ENCODE measurements at regions not wholly inside any gene's neighbourhood (a gene's known extent, or its start where the extent isn't known, plus 50 kb on each side); places are given as distances from the start of the nearest gene placed in this dataset.

GRCh38 chr13:81244011-81244410 lies 903.1 kb upstream of the SPRY2 start:
- Histone ChIP-seq H3K9me1 (ENCODE audit: insufficient read depth, low read length) (no peaks in the 10 kb centered on the region), H2BK5ac (ENCODE audit: low read depth, low read length, poor library complexity, severe bottlenecking) (no peak overlapping the region)
- POLR2A ChIA-PET (ENCODE audit: unreplicated experiment): no interaction called here

More at GRCh38 chr13:81244011-81244410, 903.1 kb upstream of the SPRY2 start:
- Histone ChIP-seq H4K20me1 (ENCODE audit: insufficient read depth, low read length) (no peaks in the 10 kb centered on the region), H3K4me2 (ENCODE audit: low read depth, low read length) (no peak overlapping the region), H3K23ac (ENCODE audit: low read depth, low read length) (no peak overlapping the region), H3K4me1 (ENCODE audit: control insufficient read depth, insufficient read depth, low read length) (no peaks in the 10 kb centered on the region), H2BK120ac (ENCODE audit: low read depth, low read length) (no peak overlapping the region), H3K18ac (ENCODE audit: low read depth, low read length) (no peak overlapping the region), H3K27ac (ENCODE audit: insufficient read depth, low read length) (no peak overlapping the region), H4K5ac (ENCODE audit: low read depth, low read length) (no peak overlapping the region), H4K91ac (ENCODE audit: insufficient read depth, low read depth, low read length) (no peak overlapping the region), H4K8ac (ENCODE audit: low read depth in 2 of 2, low read length in 2 of 2) (no peak overlapping the region), H2AFZ (replicated peaks; ENCODE audit: low read length, poor library complexity) (no peak overlapping the region), H2AK5ac (ENCODE audit: low read depth, low read length) (no peak overlapping the region), H3K14ac (replicated peaks; ENCODE audit: low read depth, low read length) (no peak overlapping the region), H3K27me3 (ENCODE audit: control insufficient read depth, insufficient read depth, low read length) (no peaks in the 10 kb centered on the region), H2AK9ac (replicated peaks; ENCODE audit: low read depth, low read length, poor library complexity) (no peak overlapping the region), H3K9ac (ENCODE audit: low read depth, low read length) (no peak overlapping the region), H3K9me3 (ENCODE audit: control insufficient read depth, insufficient read depth, low read length) (peaks cover 8% of the 10 kb centered on the region; the same call in 1 of the 2 replicates), H3K4me3 (ENCODE audit: insufficient read depth, low read depth, low read length) (no peak overlapping the region), H2BK15ac (ENCODE audit: low read depth, low read length) (no peak overlapping the region), H3K36me3 (ENCODE audit: control insufficient read depth, insufficient read depth, low read length) (no peaks in the 10 kb centered on the region), H3K79me1 (ENCODE audit: low read depth in 1 of 2, low read length in 2 of 2) (no peaks in the 10 kb centered on the region), H2BK20ac (ENCODE audit: low read depth, low read length) (no peak overlapping the region), H3K4ac (ENCODE audit: low read depth, low read length) (no peak overlapping the region), H3K56ac (ENCODE audit: extremely low read depth, insufficient read depth, low read length) (no peak overlapping the region)
- no peak for ATAC-seq (ENCODE audit: low read depth)
- CTCF ChIA-PET: no interaction called here
- TF ChIP-seq, protein P1, sequence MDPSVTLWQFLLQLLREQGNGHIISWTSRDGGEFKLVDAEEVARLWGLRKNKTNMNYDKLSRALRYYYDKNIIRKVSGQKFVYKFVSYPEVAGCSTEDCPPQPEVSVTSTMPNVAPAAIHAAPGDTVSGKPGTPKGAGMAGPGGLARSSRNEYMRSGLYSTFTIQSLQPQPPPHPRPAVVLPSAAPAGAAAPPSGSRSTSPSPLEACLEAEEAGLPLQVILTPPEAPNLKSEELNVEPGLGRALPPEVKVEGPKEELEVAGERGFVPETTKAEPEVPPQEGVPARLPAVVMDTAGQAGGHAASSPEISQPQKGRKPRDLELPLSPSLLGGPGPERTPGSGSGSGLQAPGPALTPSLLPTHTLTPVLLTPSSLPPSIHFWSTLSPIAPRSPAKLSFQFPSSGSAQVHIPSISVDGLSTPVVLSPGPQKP (IDR thresholded peaks at IDR 0.05; ENCODE audit: borderline replicate concordance, low read depth, low read length): no peak
- TF ChIP-seq SMC3 (IDR thresholded peaks at IDR 0.05; ENCODE audit: low read depth, low read length) (no peak), CHD1 (IDR thresholded peaks at IDR 0.05; ENCODE audit: low read depth, low read length) (no peak), MAZ (IDR thresholded peaks at IDR 0.05; ENCODE audit: borderline replicate concordance, low read depth, low read length) (no peak), NFE2L2 (IDR thresholded peaks at IDR 0.05; ENCODE audit: low read depth, low read length) (no peak), RFX5 (IDR thresholded peaks at IDR 0.05; ENCODE audit: low read depth, low read length) (no peak), POLR2A (IDR thresholded peaks at IDR 0.05; ENCODE audit: low read depth, low read length) (no peak), RAD21 (IDR thresholded peaks at IDR 0.05; ENCODE audit: low read length) (no peak), BHLHE40 (IDR thresholded peaks at IDR 0.05; ENCODE audit: low read depth, low read length) (no peak), RCOR1 (IDR thresholded peaks at IDR 0.05; ENCODE audit: insufficient replicate concordance, low read length) (no peak), MXI1 (IDR thresholded peaks at IDR 0.05; ENCODE audit: borderline replicate concordance, low read depth, low read length) (no peak), CEBPB (IDR thresholded peaks at IDR 0.05; ENCODE audit: low read depth, low read length) (no peak), MAFK (IDR thresholded peaks at IDR 0.05; ENCODE audit: low read depth, low read length) (no peak), FOS (IDR thresholded peaks at IDR 0.05; ENCODE audit: low read depth, low read length) (no peak)
- TF ChIP-seq, protein P2, sequence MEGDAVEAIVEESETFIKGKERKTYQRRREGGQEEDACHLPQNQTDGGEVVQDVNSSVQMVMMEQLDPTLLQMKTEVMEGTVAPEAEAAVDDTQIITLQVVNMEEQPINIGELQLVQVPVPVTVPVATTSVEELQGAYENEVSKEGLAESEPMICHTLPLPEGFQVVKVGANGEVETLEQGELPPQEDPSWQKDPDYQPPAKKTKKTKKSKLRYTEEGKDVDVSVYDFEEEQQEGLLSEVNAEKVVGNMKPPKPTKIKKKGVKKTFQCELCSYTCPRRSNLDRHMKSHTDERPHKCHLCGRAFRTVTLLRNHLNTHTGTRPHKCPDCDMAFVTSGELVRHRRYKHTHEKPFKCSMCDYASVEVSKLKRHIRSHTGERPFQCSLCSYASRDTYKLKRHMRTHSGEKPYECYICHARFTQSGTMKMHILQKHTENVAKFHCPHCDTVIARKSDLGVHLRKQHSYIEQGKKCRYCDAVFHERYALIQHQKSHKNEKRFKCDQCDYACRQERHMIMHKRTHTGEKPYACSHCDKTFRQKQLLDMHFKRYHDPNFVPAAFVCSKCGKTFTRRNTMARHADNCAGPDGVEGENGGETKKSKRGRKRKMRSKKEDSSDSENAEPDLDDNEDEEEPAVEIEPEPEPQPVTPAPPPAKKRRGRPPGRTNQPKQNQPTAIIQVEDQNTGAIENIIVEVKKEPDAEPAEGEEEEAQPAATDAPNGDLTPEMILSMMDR (conservative IDR thresholded peaks at IDR 0.05; ENCODE audit: low read depth, low read length): no peak
- TF ChIP-seq, protein P3, sequence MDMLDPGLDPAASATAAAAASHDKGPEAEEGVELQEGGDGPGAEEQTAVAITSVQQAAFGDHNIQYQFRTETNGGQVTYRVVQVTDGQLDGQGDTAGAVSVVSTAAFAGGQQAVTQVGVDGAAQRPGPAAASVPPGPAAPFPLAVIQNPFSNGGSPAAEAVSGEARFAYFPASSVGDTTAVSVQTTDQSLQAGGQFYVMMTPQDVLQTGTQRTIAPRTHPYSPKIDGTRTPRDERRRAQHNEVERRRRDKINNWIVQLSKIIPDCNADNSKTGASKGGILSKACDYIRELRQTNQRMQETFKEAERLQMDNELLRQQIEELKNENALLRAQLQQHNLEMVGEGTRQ (IDR thresholded peaks at IDR 0.05; ENCODE audit: low read depth, low read length): no peak
- DNase-seq: no peak
- no CpG with 5 or more reads among the region's 1 CpG for WGBS, 2 experiments (ENCODE audit: extremely low coverage in 2 of 2, insufficient read length in 1 of 2)
- intact Hi-C loops (cut with micrococcal nuclease): no loop called here
- BruUV-seq (replicated peaks): no TSS peak
- in situ Hi-C loops (cut with MboI; ENCODE audit: low sequenced_read_pairs): no loop called here
- dilution Hi-C loops (cut with HindIII; ENCODE audit: low sequenced_read_pairs, unreplicated experiment): no loop called here

Measured in IMR-90 (cell line).